ENCODE measurements at regions not wholly inside any gene's neighbourhood (a gene's known extent, or its start where the extent isn't known, plus 50 kb on each side); places are given as distances from the start of the nearest gene placed in this dataset. TPM values are rescaled to one million over a fixed set of nuclear protein-coding genes. Genes with fewer than 3 reads are reported as not detected.

GRCh38 chr2:207473931-207474235, 55.9 kb upstream of the CREB1 start:
- no peak for TF ChIP-seq CTCF (IDR thresholded peaks at IDR 0.05; ENCODE audit: insufficient read depth, low read length)
- no peak for DNase-seq (ENCODE audit: low read depth)
- no peak overlapping the region for H3K4me3 ChIP-seq (ENCODE audit: low read depth, low read length)

- peak; percentile 84 for DNase-seq (ENCODE audit: low read depth)
- TF ChIP-seq CTCF (IDR thresholded peaks at IDR 0.05; ENCODE audit: insufficient read depth, low read length) = peak; percentile 45
- no peak overlapping the region for H3K4me3 ChIP-seq (ENCODE audit: low read depth, low read length)
Observed at GRCh38 chr2:207474863-207475485, 54.8 kb upstream of the CREB1 start.

GRCh38 chr2:207475546-207475945, 54.2 kb upstream of the CREB1 start:
- no peak overlapping the region for H3K4me3 ChIP-seq (ENCODE audit: low read depth, low read length)
- DNase-seq (ENCODE audit: low read depth) = no peak
- TF ChIP-seq CTCF (IDR thresholded peaks at IDR 0.05; ENCODE audit: insufficient read depth, low read length) = no peak

- DNase-seq (ENCODE audit: low read depth) = no peak
- no peak for TF ChIP-seq CTCF (IDR thresholded peaks at IDR 0.05; ENCODE audit: insufficient read depth, low read length)
- no peak overlapping the region for H3K4me3 ChIP-seq (ENCODE audit: low read depth, low read length)
Observed at GRCh38 chr2:207477896-207478295, 51.9 kb upstream of the CREB1 start.

GRCh38 chr2:207478572-207478971, 51.2 kb upstream of the CREB1 start:
- no peak for DNase-seq (ENCODE audit: low read depth)
- H3K4me3 ChIP-seq (ENCODE audit: low read depth, low read length) = no peak overlapping the region
- no peak for TF ChIP-seq CTCF (IDR thresholded peaks at IDR 0.05; ENCODE audit: insufficient read depth, low read length)

- H3K4me3 ChIP-seq (ENCODE audit: low read depth, low read length) = no peak overlapping the region
- TF ChIP-seq CTCF (IDR thresholded peaks at IDR 0.05; ENCODE audit: insufficient read depth, low read length) = no peak
- no peak for DNase-seq (ENCODE audit: low read depth)
Observed at GRCh38 chr2:207479198-207479785, 50.5 kb upstream of the CREB1 start.

Small RNA genes in the stretch of these regions (small RNA-seq; reads per million reads assigned to genes)
- not detected for gene MIR1302-4
